Stimulated activated naive CD4-positive, alpha-beta T cell treated with Interleukin-2 at 50 U/mL for 16 hours (primary cell): ENCODE measurements at regions not wholly inside any gene's neighbourhood (a gene's known extent, or its start where the extent isn't known, plus 50 kb on each side); places are given as distances from the start of the nearest gene placed in this dataset.

Experiments
- DNase-seq: peaks from one replicate; lab custom pipeline; 2025; lab: John Stamatoyannopoulos, UW

- DNase-seq = no peak
Observed at GRCh38 chr2:199025146-199025545, 432.6 kb downstream of the SATB2 start.

GRCh38 chr2:199024224-199024623 is 433.5 kb downstream of the SATB2 start:
- DNase-seq = no peak

- no peak for DNase-seq
Observed at GRCh38 chr2:199019898-199020507, 437.7 kb downstream of the SATB2 start.

GRCh38 chr2:199018826-199019225 is 438.9 kb downstream of the SATB2 start:
- DNase-seq = no peak

- DNase-seq = no peak
Observed at GRCh38 chr2:199015072-199015471, 442.7 kb downstream of the SATB2 start.

- DNase-seq = no peak
Observed at GRCh38 chr2:199014226-199014625, 443.5 kb downstream of the SATB2 start.

- DNase-seq = no peak
Observed at GRCh38 chr2:199011908-199012307, 445.8 kb downstream of the SATB2 start.

- DNase-seq = no peak
Observed at GRCh38 chr2:198994678-198995077, 463.1 kb downstream of the SATB2 start.

- DNase-seq = no peak
Observed at GRCh38 chr2:198991431-198991830, 466.3 kb downstream of the SATB2 start.

GRCh38 chr2:198975779-198976178 is 482.0 kb downstream of the SATB2 start:
- DNase-seq = no peak

GRCh38 chr2:198973785-198974184 is 484.0 kb downstream of the SATB2 start:
- no peak for DNase-seq

GRCh38 chr2:198973181-198973580 is 484.6 kb downstream of the SATB2 start:
- DNase-seq = no peak

GRCh38 chr2:198968545-198968944 is 489.2 kb downstream of the SATB2 start:
- DNase-seq = no peak

- no peak for DNase-seq
Observed at GRCh38 chr2:198966269-198966668, 491.5 kb downstream of the SATB2 start.

GRCh38 chr2:198961547-198961946 is 496.2 kb downstream of the SATB2 start:
- DNase-seq = no peak

GRCh38 chr2:198957181-198957580 is 500.6 kb downstream of the SATB2 start:
- no peak for DNase-seq

GRCh38 chr2:198953328-198953727 is 504.4 kb downstream of the SATB2 start:
- no peak for DNase-seq

- DNase-seq = no peak
Observed at GRCh38 chr2:198950803-198951202, 506.9 kb downstream of the SATB2 start.

GRCh38 chr2:198945496-198945895 is 512.2 kb downstream of the SATB2 start:
- no peak for DNase-seq

GRCh38 chr2:198930170-198930569 is 527.6 kb downstream of the SATB2 start:
- no peak for DNase-seq

GRCh38 chr2:198928026-198928425 is 529.7 kb downstream of the SATB2 start:
- DNase-seq = no peak

GRCh38 chr2:198917926-198918720 is 539.6 kb downstream of the SATB2 start:
- DNase-seq = no peak

- no peak for DNase-seq
Observed at GRCh38 chr2:198917275-198917674, 540.5 kb downstream of the SATB2 start.
